ENCODE measurements at regions not wholly inside any gene's neighbourhood (a gene's known extent, or its start where the extent isn't known, plus 50 kb on each side); places are given as distances from the start of the nearest gene placed in this dataset.

DNA sequence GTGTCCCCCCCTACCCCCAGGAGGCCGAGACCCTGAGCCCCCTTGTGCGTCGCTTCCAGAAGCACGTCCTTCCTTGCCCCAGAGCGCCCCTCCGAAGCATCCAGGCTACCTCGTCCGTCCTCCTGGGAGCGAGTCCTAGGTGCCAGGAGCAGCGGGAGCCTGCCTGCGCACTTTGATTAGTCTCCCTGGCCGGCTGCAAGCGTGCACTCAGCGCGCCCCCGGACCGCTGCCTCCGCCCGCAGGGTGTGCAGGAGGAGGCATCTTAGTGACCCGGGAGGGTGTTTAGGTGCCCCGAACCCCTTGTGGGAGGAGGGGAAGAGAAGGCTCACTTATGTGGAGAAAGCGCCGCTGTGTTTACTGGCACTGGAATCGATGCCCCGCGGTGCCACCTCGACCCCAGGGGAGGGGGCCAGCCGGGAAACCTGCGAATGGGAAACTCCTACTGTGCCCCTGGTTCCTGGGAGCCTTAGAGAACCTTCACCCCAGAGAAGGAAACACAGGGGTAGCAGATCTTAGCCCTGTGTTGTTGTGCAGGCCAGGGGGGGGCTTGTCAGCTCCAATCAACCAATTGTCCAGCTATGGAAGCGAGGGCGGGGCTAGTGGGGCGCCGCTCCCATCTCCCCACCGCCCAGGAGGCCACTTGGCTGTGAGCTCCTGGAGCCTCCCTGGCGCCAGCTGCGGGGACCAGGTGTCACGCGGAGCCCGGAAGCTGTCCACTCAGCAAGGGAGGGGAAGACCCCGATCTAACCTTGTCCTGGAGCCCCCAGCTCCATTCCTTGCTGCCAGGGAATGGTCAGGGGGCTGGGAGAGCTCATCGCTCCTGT lies 922.8 kb upstream of the EEF2KMT start:
- DNase-seq: no peak

- no peak for DNase-seq
These were observed 921.9 kb upstream of the EEF2KMT start for GRCh38 chr16:6019490-6019991.

- no peak for DNase-seq
These were observed 921.4 kb upstream of the EEF2KMT start for GRCh38 chr16:6018848-6019489.

- no peak for DNase-seq
These were observed 919.1 kb upstream of the EEF2KMT start for GRCh38 chr16:6016530-6017184.

DNA sequence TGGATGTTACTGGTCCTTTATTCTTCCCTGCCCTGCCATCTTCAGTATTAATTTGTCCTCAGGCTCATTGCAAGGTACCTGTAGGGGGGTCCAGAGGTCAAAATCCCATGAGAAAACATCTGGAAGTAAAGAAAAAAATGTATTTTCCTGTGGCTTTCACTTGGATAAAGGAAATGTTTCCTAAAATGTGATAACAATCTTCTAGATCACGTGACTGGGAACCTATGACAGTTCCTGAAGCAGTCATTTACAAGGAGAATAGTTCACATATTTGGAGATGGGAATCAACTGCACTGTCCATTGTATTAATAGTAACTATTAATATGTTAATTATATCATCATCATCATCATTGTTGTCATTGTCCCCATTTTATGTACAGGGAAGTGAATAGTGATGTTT lies 915.1 kb upstream of the EEF2KMT start:
- no peak for DNase-seq

DNA sequence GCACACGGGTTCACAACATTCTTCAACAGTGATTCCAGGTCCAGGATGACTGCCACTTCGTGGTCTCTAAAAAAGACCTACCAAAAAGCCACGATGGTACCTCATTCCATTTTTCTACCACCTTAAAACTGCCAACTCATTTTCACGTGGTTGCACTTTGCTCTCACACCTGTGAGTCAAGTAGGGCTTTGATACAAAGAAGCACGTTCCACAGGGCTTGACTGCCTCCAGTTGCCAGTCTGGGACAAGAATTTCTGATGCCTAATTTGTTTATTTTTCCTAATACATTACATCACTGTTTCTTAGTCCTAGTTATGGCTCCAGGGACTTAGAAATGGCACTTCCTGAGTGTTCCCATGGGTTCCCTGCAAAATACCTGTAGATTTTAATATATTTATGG lies 911.6 kb upstream of the EEF2KMT start:
- no peak for DNase-seq

GRCh38 chr16:6008670-6009069 lies 911.1 kb upstream of the EEF2KMT start:
- DNase-seq: no peak

DNA sequence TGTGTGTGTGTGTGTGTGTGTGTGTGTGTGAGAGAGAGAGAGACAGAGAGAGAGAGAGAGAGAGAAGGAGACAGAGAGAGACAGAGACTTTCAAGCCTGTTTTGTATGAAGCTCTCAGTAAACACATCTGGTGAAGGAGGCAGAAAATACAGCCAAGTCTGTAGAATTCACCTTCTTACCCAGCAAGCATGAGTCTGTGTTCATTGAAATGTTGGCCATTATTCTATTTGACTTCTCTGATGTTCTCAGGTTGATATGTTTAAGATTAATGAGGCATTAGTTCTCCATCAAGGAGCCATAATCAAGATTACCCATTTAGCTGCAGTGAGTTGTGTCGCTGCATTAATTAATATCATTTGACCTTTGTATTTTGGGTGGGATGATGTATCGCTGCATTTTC lies 895.8 kb upstream of the EEF2KMT start:
- DNase-seq: no peak

GRCh38 chr16:5982979-5983378 lies 885.4 kb upstream of the EEF2KMT start:
- DNase-seq: no peak

GRCh38 chr16:5979905-5980550 lies 882.4 kb upstream of the EEF2KMT start:
- DNase-seq: no peak

GRCh38 chr16:5977329-5977728 lies 879.7 kb upstream of the EEF2KMT start:
- no peak for DNase-seq

DNA sequence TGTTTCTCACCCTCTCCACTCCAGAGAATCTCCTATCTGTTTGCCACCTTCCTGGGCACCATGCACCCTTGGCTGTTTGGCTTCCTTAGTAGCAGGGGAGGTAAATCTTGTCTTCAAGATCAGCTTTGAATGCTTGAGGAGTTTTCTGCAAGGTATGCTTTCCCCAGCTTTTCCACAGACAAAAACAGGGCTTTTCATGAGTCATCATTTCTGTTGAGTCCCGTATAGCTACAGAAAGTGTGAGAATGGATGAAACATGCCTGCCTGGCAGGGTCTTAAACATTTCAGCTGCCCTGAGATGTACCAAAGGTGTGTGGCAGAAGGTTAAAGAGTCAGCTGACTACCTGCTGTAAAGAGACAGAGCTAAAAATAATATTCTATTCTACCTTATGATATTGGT lies 875.2 kb upstream of the EEF2KMT start:
- DNase-seq: no peak

- no peak for DNase-seq
These were observed 874.3 kb upstream of the EEF2KMT start for GRCh38 chr16:5971924-5972323.

DNA sequence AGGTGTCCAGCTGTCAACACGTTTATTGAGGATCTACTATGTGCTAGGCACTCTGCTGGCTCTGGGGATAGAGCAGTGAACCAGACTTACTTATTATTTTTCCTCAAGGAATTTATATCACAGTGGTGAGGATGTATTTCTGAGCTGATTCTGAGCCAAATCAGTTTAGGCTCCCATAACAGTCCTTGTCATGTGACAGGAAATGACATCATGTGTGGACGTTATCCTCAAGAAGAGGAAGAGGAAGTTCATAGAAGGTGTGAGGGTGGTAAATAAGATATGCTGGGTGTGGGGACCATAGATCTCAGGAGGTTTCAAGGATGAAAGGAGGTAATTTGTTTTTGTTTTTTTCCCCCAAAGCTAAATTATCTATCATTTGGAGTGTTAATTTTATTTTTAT lies 873.5 kb upstream of the EEF2KMT start:
- DNase-seq: no peak

- DNase-seq: no peak
These were observed 868.4 kb upstream of the EEF2KMT start for GRCh38 chr16:5966004-5966403.

DNA sequence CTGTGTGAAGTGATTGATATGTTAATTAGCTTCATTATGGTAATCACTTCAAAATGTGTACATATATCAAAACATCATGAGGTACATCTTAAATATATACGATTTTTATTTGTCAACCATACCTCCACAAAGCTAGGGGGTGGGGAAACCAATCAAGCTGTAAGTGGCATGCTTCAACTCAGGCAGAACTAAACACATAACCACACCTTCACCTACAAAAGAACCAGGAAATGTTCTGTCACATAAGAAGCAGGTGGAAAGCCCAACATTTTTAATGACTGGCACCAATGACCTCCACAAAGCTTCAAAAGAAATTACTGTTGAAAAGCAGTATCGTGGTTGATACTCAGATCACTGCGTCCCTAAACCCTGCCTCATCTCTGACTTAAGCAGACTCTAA lies 867.7 kb upstream of the EEF2KMT start:
- no peak for DNase-seq

- no peak for DNase-seq
These were observed 853.9 kb upstream of the EEF2KMT start for GRCh38 chr16:5951486-5951885.

GRCh38 chr16:5944971-5945370 lies 847.4 kb upstream of the EEF2KMT start:
- no peak for DNase-seq

GRCh38 chr16:5938607-5939006 lies 841.0 kb upstream of the EEF2KMT start:
- no peak for DNase-seq

GRCh38 chr16:5932906-5933305 lies 835.3 kb upstream of the EEF2KMT start:
- no peak for DNase-seq

DNA sequence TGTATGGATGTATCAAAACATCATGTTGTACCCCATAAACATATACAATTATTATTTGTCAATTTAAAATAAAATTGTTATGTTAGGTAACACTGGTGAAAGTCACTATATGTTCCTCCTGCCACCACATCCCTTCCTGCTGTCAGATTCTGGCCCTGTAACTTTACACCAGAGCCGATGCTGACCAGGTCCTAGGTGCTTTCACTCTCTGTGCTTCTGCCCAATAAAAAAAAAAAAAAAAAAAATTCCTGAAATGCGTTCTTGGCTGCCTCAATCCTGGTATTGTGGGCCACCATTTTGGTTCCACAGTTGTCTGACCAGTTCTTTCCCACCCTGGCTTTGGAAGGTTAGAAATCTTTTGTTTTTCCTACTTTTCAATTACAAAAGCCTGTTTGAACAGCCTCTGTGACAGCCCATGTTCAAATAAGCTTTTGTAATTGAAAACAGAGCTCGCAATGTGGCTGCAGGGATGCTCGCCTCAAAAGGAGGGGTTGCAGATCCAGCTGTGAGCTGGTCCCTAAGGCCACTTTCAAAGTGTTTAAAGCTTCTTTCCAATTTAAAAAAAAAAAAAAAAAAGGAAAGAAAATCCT lies 831.0 kb upstream of the EEF2KMT start:
- no peak for DNase-seq

GRCh38 chr16:5925850-5926249 lies 828.3 kb upstream of the EEF2KMT start:
- no peak for DNase-seq

DNA sequence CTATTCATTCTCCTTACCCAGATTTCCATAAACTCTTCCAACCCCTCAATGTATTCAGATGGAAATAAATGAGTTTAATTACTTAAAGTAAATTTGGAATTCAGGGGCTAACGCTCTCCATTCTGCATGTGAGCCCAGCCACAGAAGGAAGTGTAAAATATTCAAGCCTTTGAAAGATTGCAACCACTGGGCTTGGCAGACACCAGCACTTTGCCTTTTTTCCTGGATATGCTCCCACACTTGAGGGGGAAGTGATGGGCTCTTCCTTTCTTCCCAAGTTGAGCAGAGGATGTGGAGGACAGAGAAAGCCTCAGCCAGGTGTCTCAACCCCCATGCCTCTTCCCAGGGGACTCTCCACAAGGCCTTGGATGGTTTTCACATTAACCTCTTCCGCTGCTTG lies 825.1 kb upstream of the EEF2KMT start:
- DNase-seq: no peak
